Keratinocyte (primary cell): ENCODE measurements at regions not wholly inside any gene's neighbourhood (a gene's known extent, or its start where the extent isn't known, plus 50 kb on each side); places are given as distances from the start of the nearest gene placed in this dataset.

Experiments
- DNase-seq: peaks from one replicate; pipeline ENCODE4 v3.0.0-alpha.2; 2011; ENCODE audit warnings: low read depth, missing footprints, low spot score
- FAIRE-seq: peaks from 2 replicates; lab custom pipeline; 2011; peaks lifted over from hg19 to GRCh38; lab: Jason Lieb, UNC
- H2AFZ ChIP-seq: 2 replicates; pipeline ENCODE4 v1.6.0; 2012; ENCODE audit warnings: low read length, control low read depth, inconsistent platforms; ENCODE audit not compliant: control insufficient read depth
- H3K27ac ChIP-seq: 2 replicates; pipeline ENCODE4 v1.5.1; 2011; ENCODE audit warnings: low read length; ENCODE audit not compliant: control insufficient read depth, insufficient read depth
- H3K27me3 ChIP-seq: 3 replicates; pipeline ENCODE4 v1.6.0; 2011; ENCODE audit warnings: low read length; ENCODE audit not compliant: control insufficient read depth, insufficient read depth; ENCODE audit errors: extremely low read depth
- H3K36me3 ChIP-seq, 2 experiments: 2 replicates in 1 of 2; 3 replicates in 1 of 2; pipeline ENCODE4 v1.5.1; 2011; ENCODE audit warnings: low read length in 2 of 2, mild to moderate bottlenecking in 1 of 2; ENCODE audit not compliant: control insufficient read depth in 2 of 2, insufficient read depth in 2 of 2; ENCODE audit errors: extremely low read depth in 1 of 2
- H3K4me1 ChIP-seq: 3 replicates; pipeline ENCODE4 v1.5.1; 2011; ENCODE audit warnings: low read length; ENCODE audit not compliant: control insufficient read depth, insufficient read depth; ENCODE audit errors: extremely low read depth
- H3K4me2 ChIP-seq: 3 replicates; pipeline ENCODE4 v1.6.0; 2011; ENCODE audit warnings: low read depth, low read length; ENCODE audit not compliant: control insufficient read depth, insufficient read depth; ENCODE audit errors: extremely low read depth
- H3K4me3 ChIP-seq, 3 experiments: fragments of 200-600 bp in 1 of 3; sonication (generic) in 1 of 3; 2 replicates in 2 of 3; 3 replicates in 1 of 3; pipeline ENCODE4 v1.5.1; 2011 to 2016; ENCODE audit warnings: low read length in 3 of 3, mild to moderate bottlenecking in 3 of 3, control low read depth in 2 of 3, inconsistent platforms in 1 of 3, low read depth in 1 of 3, mixed read lengths in 1 of 3, mixed run types in 1 of 3, moderate library complexity in 1 of 3; ENCODE audit not compliant: control insufficient read depth in 2 of 3, insufficient read depth in 2 of 3; ENCODE audit errors: extremely low read depth in 1 of 3
- H3K79me2 ChIP-seq: 2 replicates; pipeline ENCODE4 v1.6.0; 2012; ENCODE audit warnings: low read length; ENCODE audit not compliant: control insufficient read depth, insufficient read depth
- H3K9ac ChIP-seq: 3 replicates; pipeline ENCODE4 v1.6.0; 2011; ENCODE audit warnings: low read length; ENCODE audit not compliant: control insufficient read depth, insufficient read depth; ENCODE audit errors: extremely low read depth
- H3K9me1 ChIP-seq: 3 replicates; pipeline ENCODE4 v1.6.0; 2011; ENCODE audit warnings: low read length; ENCODE audit not compliant: control insufficient read depth, insufficient read depth; ENCODE audit errors: extremely low read depth
- H3K9me3 ChIP-seq: 2 replicates; pipeline ENCODE4 v1.5.1; 2012; ENCODE audit warnings: low read depth, low read length; ENCODE audit not compliant: control insufficient read depth
- H4K20me1 ChIP-seq: 3 replicates; pipeline ENCODE4 v1.6.0; 2011; ENCODE audit warnings: low read length; ENCODE audit not compliant: control insufficient read depth, insufficient read depth; ENCODE audit errors: extremely low read depth
- EZH2 ChIP-seq: IDR thresholded peaks from one replicate; pipeline ENCODE4 v1.6.1; 2012; ENCODE audit warnings: inconsistent platforms, mild to moderate bottlenecking, low read length, moderate library complexity
- dilution Hi-C: fragments of 300-500 bp; cut with MboI; formaldehyde crosslinking; loops from one replicate; pipeline ENCODE4 v1.7.0; 2020; ENCODE audit warnings: low sequenced_read_pairs; ENCODE audit not compliant: extremely low pct_ligation_motif_present
- TF ChIP-seq, protein P1 (sequence below), 3 experiments: IDR thresholded peaks in 1 of 3; conservative IDR thresholded peaks in 1 of 3; optimal IDR thresholded peaks in 1 of 3; 2 replicates in 2 of 3; 3 replicates in 1 of 3; pipeline versions ENCODE3 to v1.5.1; 2011; ENCODE audit warnings: low read length in 3 of 3, mild to moderate bottlenecking in 3 of 3, moderate library complexity in 2 of 3, control low read depth in 1 of 3, inconsistent platforms in 1 of 3; ENCODE audit not compliant: insufficient read depth in 2 of 3; ENCODE audit errors: extremely low read depth in 1 of 3

DNA sequence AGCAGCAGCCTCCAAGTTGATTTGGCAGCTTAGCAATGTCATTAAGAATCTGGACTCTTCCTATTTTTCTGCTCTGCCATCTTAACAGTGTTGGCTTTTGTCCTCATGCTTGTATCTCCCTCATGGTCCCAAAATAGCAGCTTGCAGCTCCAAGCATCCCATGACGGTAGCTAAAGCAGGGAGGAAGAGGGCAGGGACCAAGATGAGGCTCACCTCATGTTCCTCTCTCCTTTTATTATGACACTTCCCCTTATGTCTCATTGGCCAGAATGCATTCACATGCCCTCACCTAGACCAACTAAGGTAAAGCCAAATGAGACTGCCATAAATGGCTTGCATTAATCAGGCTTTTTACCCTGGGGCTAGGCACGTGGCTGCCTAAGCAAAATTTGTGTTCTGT lies 382.4 kb downstream of the SHQ1 start:
- Histone ChIP-seq H3K27ac (no peak overlapping the region), H3K27me3 (peaks cover 25% of the 10 kb centered on the region), H2AFZ (no peak overlapping the region), H3K9ac (no peak overlapping the region), H3K4me2 (no peak overlapping the region), H3K79me2 (no peaks in the 10 kb centered on the region), H3K36me3 (no peaks in the 10 kb centered on the region), H4K20me1 (no peaks in the 10 kb centered on the region), H3K4me1 (no peaks in the 10 kb centered on the region), H3K9me3 (no peaks in the 10 kb centered on the region), H3K4me3 (no peak overlapping the region), H3K9me1 (no peaks in the 10 kb centered on the region)
- no peak for DNase-seq
- dilution Hi-C loops: no loop called here
- FAIRE-seq: no peak
- TF ChIP-seq, protein P1, sequence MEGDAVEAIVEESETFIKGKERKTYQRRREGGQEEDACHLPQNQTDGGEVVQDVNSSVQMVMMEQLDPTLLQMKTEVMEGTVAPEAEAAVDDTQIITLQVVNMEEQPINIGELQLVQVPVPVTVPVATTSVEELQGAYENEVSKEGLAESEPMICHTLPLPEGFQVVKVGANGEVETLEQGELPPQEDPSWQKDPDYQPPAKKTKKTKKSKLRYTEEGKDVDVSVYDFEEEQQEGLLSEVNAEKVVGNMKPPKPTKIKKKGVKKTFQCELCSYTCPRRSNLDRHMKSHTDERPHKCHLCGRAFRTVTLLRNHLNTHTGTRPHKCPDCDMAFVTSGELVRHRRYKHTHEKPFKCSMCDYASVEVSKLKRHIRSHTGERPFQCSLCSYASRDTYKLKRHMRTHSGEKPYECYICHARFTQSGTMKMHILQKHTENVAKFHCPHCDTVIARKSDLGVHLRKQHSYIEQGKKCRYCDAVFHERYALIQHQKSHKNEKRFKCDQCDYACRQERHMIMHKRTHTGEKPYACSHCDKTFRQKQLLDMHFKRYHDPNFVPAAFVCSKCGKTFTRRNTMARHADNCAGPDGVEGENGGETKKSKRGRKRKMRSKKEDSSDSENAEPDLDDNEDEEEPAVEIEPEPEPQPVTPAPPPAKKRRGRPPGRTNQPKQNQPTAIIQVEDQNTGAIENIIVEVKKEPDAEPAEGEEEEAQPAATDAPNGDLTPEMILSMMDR (optimal IDR thresholded peaks at IDR 0.05 in 1 of 3, IDR thresholded peaks at IDR 0.05 in 1 of 3, conservative IDR thresholded peaks at IDR 0.05 in 1 of 3; ENCODE audit: extremely low read depth in 1 of 3, insufficient read depth in 2 of 3, low read length in 3 of 3): no peak
- no peak for TF ChIP-seq EZH2

DNA sequence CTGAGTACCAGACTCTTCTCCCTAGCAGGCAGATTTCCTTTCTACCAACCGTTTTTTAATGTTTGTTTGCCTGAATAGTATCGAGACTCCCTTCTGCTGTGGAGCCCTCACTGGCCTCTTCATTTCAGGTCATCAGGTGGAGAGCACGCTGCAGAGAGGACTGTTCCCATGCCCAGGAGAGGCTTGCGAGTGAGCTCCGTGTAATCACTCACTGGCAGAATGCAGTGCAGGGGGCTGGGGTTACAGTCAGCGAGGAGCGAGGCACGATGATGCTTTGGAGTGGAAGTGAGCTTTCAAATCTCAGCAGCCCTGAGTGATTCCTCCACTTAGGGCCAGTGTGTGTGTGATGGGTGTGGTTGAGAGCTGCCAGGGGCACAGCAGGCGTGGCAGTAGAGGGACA lies 385.2 kb downstream of the SHQ1 start:
- H3K4me1 ChIP-seq: peaks cover 3% of the 10 kb centered on the region
- dilution Hi-C loops: no loop called here
- TF ChIP-seq, protein P1 (optimal IDR thresholded peaks at IDR 0.05 in 1 of 3, IDR thresholded peaks at IDR 0.05 in 1 of 3, conservative IDR thresholded peaks at IDR 0.05 in 1 of 3; ENCODE audit: extremely low read depth in 1 of 3, insufficient read depth in 2 of 3, low read length in 3 of 3): no peak
- no peak for TF ChIP-seq EZH2
- H3K27ac ChIP-seq: no peak overlapping the region
- no peak overlapping the region for H2AFZ ChIP-seq
- no peak overlapping the region for H3K4me3 ChIP-seq
- H3K27me3 ChIP-seq: peaks cover 25% of the 10 kb centered on the region
- H4K20me1 ChIP-seq: no peaks in the 10 kb centered on the region
- H3K9me1 ChIP-seq: no peaks in the 10 kb centered on the region
- no peak for FAIRE-seq
- H3K4me2 ChIP-seq: no peak overlapping the region
- H3K79me2 ChIP-seq: no peaks in the 10 kb centered on the region
- H3K9ac ChIP-seq: no peak overlapping the region
- DNase-seq: no peak
- no peaks in the 10 kb centered on the region for H3K9me3 ChIP-seq
- no peaks in the 10 kb centered on the region for H3K36me3 ChIP-seq
